MCF 10A (cell line): ENCODE measurements at regions not wholly inside any gene's neighbourhood (a gene's known extent, or its start where the extent isn't known, plus 50 kb on each side); places are given as distances from the start of the nearest gene placed in this dataset.

ENCODE experiments used
- BruUV-seq: library from RNA; stranded (reverse); fragments of 400-500 nt; replicated peaks from 2 replicates; lab custom pipeline; 2021; lab: Mats Ljungman, UMichigan
- CTCF ChIA-PET: fragments of 300-600 bp; sonication (Branson Sonifier 250); formaldehyde crosslinking; extraction: SDS; loops from one replicate; lab custom pipeline; 2021; ENCODE audit warnings: antibody characterized with exemption, inconsistent platforms; lab: Yijun Ruan, JAX
- POLR2A ChIA-PET: fragments of 300-600, 350-650 bp; sonication (Branson Sonifier 250); formaldehyde crosslinking; extraction: SDS; loops from one replicate; lab custom pipeline; 2020; ENCODE audit warnings: antibody characterized with exemption, inconsistent platforms; lab: Yijun Ruan, JAX
- DNase-seq: peaks from one replicate; pipeline ENCODE4 v3.0.0-alpha.2; 2018; ENCODE audit not compliant: unreplicated experiment
- H3K27ac Mint-ChIP-seq: one replicate; pipeline ENCODE4 v1.8.0; 2022; ENCODE audit warnings: mild to moderate bottlenecking, low read depth, mixed read lengths; ENCODE audit not compliant: unreplicated experiment
- H3K27me3 Mint-ChIP-seq: one replicate; pipeline ENCODE4 v1.8.0; 2022; ENCODE audit warnings: mixed read lengths; ENCODE audit not compliant: insufficient read depth, unreplicated experiment
- H3K36me3 Mint-ChIP-seq: one replicate; pipeline ENCODE4 v1.8.0; 2022; ENCODE audit warnings: mild to moderate bottlenecking, moderate library complexity, mixed read lengths; ENCODE audit not compliant: insufficient read depth, unreplicated experiment
- H3K4me1 Mint-ChIP-seq: one replicate; pipeline ENCODE4 v1.8.0; 2022; ENCODE audit warnings: mixed read lengths; ENCODE audit not compliant: insufficient read depth, unreplicated experiment
- H3K4me3 Mint-ChIP-seq: one replicate; pipeline ENCODE4 v1.8.0; 2022; ENCODE audit warnings: mild to moderate bottlenecking, moderate library complexity, mixed read lengths; ENCODE audit not compliant: unreplicated experiment
- H3K9me3 Mint-ChIP-seq: one replicate; pipeline ENCODE4 v1.8.0; 2022; ENCODE audit warnings: mixed read lengths; ENCODE audit not compliant: unreplicated experiment
- CTCF ChIP-seq: fragments of 200-600 bp; IDR thresholded peaks from one replicate; pipeline ENCODE4 v1.8.0; 2022; ENCODE audit warnings: antibody characterized with exemption, mild to moderate bottlenecking; ENCODE audit not compliant: unreplicated experiment
- intact Hi-C: fragments of 100-400 bp; cut with micrococcal nuclease; formaldehyde crosslinking; loops from 2 replicates; pipeline ENCODE4 v1.14.1; 2022

- POLR2A ChIA-PET: no interaction called here
- CTCF ChIA-PET: no interaction called here
Observed at GRCh38 chr16:25426829-25427228, 169.2 kb upstream of the ZKSCAN2 start.

GRCh38 chr16:25419681-25420080, 162.0 kb upstream of the ZKSCAN2 start:
- intact Hi-C loops: no loop called here
- H3K36me3 Mint-ChIP-seq: no peaks in the 10 kb centered on the region
- no peaks in the 10 kb centered on the region for H3K4me1 Mint-ChIP-seq
- ChIA-PET POLR2A (interaction anchor here (1.0 kb wide), 1 partner anchor 26 kb away, joined by 3 read pairs; no protein-coding TSS in a partner anchor), CTCF (no interaction called here)
- TF ChIP-seq CTCF: no peak
- H3K4me3 Mint-ChIP-seq: no peak overlapping the region
- H3K27ac Mint-ChIP-seq: no peak overlapping the region
- peaks cover 15% of the 10 kb centered on the region for H3K9me3 Mint-ChIP-seq
- no peaks in the 10 kb centered on the region for H3K27me3 Mint-ChIP-seq
- no TSS peak for BruUV-seq
- DNase-seq: no peak

More at GRCh38 chr16:25426829-25427228, 169.2 kb upstream of the ZKSCAN2 start:
- Mint-ChIP-seq H3K4me1 (no peaks in the 10 kb centered on the region), H3K4me3 (no peak overlapping the region), H3K27ac (no peak overlapping the region), H3K9me3 (peaks cover 28% of the 10 kb centered on the region), H3K36me3 (no peaks in the 10 kb centered on the region), H3K27me3 (no peaks in the 10 kb centered on the region)
- intact Hi-C loops: no loop called here
- DNase-seq: no peak
- no TSS peak for BruUV-seq
- TF ChIP-seq CTCF: no peak

- DNase-seq: no peak
- H3K27me3 Mint-ChIP-seq: no peaks in the 10 kb centered on the region
- H3K27ac Mint-ChIP-seq: no peak overlapping the region
- no TSS peak for BruUV-seq
- POLR2A ChIA-PET: interaction anchor here (1.0 kb wide), 1 partner anchor 27 kb away, joined by 3 read pairs; no protein-coding TSS in a partner anchor
- no peak overlapping the region for H3K4me3 Mint-ChIP-seq
- H3K9me3 Mint-ChIP-seq: peaks cover 15% of the 10 kb centered on the region
- no peak for TF ChIP-seq CTCF
- CTCF ChIA-PET: no interaction called here
- no peaks in the 10 kb centered on the region for H3K4me1 Mint-ChIP-seq
- intact Hi-C loops: no loop called here
- no peaks in the 10 kb centered on the region for H3K36me3 Mint-ChIP-seq
Observed at GRCh38 chr16:25419153-25419552, 161.5 kb upstream of the ZKSCAN2 start.

- H3K36me3 Mint-ChIP-seq: no peaks in the 10 kb centered on the region
- CTCF ChIA-PET: no interaction called here
- peaks cover 1% of the 10 kb centered on the region for H3K9me3 Mint-ChIP-seq
- H3K27ac Mint-ChIP-seq: no peak overlapping the region
- H3K27me3 Mint-ChIP-seq: no peaks in the 10 kb centered on the region
- H3K4me3 Mint-ChIP-seq: no peak overlapping the region
- intact Hi-C loops: no loop called here
- H3K4me1 Mint-ChIP-seq: no peaks in the 10 kb centered on the region
- DNase-seq: no peak
- POLR2A ChIA-PET: no interaction called here
- TF ChIP-seq CTCF: no peak
- no TSS peak for BruUV-seq
Observed at GRCh38 chr16:25416002-25416401, 158.4 kb upstream of the ZKSCAN2 start.
